AML-193 (cell line): ENCODE measurements at regions not wholly inside any gene's neighbourhood (a gene's known extent, or its start where the extent isn't known, plus 50 kb on each side); places are given as distances from the start of the nearest gene placed in this dataset.
"Not testable (repeated sequence)": the region's sequence is repeated elsewhere in the genome, so short reads cannot be mapped to it uniquely, and the experiment has no call there.

ENCODE experiments used
- DNase-seq, 2 experiments: peaks; one replicate each; lab custom pipeline; 2025; lab: John Stamatoyannopoulos, UW

DNA sequence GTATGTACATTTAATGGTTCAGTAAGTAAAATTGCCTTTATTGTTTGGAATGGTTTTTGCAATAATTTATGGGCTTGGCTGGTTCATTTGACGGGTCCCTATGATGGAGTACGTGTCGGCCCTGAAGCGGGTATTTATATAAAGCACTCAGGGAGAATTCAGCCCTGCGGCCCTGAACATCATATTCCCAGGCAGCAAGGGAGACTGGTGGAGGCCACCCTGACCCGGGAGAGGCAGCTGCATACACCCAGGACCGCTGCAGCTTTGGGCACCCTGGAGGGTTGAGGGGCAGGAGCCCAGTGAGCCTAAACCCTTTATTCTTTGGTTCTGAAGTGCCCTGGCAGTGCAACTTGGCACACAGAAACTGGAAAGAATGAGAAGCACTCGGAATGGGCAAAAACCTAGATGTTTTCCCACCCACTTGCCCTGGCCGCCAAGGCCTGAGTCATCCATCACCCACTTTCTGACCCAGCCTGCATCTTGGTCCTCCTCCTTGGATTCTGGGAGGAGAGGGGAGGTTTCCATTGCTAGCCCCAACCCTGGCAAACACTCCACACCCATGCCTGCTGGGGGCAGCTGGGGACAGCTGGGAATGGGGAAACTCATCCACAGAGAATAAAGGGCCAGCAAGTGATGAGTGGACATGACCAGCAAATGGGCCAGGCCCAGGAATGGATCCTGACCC, 162.2 kb upstream of the TNRC6C start:
- DNase-seq: no peak

GRCh38 chr17:77798031-77798430, 160.5 kb upstream of the TNRC6C start:
- DNase-seq: no peak

GRCh38 chr17:77798481-77798880, 160.0 kb upstream of the TNRC6C start:
- no peak for DNase-seq

DNA sequence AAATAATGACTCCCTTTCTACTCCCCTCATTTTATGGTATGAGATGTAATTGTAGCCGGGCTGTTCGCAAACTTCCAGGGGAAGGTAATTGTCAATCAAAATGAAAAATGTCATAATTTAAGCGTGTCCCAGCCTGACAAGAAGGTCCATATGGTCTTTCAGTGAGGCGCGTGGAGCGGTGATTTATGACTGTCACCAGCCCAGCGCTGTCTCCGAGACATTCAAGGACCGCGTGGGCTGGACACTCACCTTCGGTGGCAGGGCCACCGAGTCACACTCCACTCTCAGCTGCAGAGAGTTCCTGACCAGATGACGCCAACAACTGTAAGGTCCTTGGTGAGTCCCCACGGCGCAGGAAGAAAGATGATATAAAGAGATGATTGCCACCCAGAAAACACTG, 157.7 kb upstream of the TNRC6C start:
- DNase-seq: no peak

GRCh38 chr17:77801545-77802332, 156.8 kb upstream of the TNRC6C start:
- DNase-seq: no peak

- no peak for DNase-seq
These were observed 156.2 kb upstream of the TNRC6C start for GRCh38 chr17:77802333-77802615.

GRCh38 chr17:77802811-77803220, 155.7 kb upstream of the TNRC6C start:
- DNase-seq: no peak

DNA sequence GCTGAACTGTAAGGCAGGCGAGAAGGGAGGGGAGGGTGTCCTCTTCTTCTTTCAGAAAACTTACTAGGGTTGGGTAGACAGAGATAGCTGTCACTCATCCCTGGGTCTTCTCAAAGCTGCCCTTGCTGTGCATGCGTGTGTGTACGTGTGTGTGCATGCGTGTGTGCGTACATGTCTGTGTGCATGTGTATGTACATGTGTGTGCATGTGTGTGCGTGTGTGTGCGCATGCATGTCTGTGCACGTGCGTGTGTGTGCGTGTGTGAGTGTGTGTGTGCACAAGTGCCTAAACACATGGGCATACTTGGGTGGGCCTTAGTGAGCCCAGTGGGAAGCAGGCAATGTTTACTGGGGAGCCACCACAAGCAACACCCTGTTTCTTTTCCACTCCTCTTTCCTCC, 154.8 kb upstream of the TNRC6C start:
- no peak for DNase-seq

- DNase-seq: no peak
These were observed 153.6 kb upstream of the TNRC6C start for GRCh38 chr17:77804796-77805426.

- not testable (repeated sequence) for DNase-seq
These were observed 152.5 kb upstream of the TNRC6C start for GRCh38 chr17:77805970-77806369.

GRCh38 chr17:77807051-77807745, 151.3 kb upstream of the TNRC6C start:
- DNase-seq: no peak

DNA sequence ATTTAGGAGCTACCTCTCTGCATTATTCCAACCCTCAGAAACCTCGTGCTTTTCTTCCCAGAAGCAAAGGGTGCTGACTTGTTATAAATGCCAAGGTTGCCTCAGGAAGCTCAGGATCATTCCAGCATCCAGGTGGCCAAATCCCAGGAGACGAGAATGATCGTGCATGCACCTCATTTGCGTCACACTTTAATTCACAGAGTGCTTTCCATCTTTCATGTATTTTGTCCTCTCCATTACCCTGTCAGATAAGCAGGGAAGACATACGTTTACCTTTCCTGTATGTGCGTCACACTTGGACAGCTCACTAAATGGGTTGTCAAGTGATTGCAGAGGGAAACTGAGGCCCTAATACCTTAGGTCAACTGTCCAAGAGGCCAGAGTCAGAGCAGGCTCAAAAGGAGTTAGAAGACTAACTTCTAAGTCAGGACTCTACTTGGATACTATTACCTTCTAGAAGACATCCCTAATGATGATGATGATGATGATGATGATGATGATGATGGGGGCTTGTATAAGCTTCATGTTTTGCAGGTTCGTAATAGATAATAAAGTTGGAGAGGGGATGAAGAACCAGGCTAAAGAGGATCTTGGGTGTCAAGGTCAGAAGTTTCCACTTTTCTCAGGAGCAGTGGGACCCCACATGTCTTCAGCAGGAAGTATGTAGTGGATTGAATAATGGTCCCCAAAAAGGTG, 150.6 kb upstream of the TNRC6C start:
- DNase-seq: no peak

DNA sequence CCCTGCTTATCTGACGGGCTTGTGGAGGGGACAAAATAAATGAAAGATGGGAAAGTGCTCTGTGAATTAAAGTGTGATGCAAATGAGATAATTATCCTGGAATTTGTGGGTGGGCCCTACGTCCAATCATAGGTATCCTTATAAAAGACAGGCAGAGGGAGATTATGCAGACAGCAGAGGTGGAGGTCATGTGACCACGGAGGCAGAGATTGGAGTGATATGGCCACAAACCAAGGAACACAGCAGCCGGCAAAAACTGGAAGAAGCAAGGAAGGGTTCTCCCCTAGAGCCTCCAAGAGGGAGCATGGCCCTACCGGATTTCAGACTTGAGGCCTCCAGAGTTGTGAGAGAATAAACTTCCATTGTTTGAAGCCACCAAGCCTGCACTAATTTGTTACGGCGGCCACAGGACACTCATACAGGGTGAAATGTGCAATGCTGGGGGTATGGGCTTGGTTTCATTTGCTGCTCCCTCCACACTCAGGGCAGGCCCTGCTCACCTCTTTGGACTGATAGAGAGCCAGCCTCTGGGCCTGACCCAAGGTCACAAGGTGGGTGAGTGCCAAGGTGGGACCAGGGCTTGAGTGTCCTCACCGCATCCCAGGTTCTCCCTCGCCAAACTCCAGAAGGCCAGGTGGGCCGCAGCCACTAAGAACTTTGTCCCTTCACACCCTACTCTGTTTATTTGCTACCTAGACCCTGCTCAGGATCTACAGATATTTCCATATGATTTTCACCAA, 149.6 kb upstream of the TNRC6C start:
- no peak for DNase-seq

DNA sequence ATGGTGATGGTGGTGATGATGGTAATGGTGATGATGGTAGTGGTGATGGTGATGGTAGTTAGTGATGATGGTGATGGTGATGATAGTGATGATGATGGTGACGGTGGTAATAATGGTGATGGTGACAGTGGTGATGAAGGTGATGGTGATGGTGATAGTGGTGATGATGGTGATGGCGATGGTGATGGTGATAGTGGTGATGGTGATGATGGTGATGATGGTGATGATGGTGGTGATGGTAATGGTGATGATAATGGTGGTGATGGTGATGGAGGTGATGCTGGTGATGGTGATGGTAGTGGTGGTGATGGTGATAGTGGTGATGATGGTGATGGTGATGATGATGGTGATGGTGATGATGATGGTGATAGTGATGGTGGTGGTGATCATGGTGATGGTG, 148.7 kb upstream of the TNRC6C start:
- DNase-seq: no peak

DNA sequence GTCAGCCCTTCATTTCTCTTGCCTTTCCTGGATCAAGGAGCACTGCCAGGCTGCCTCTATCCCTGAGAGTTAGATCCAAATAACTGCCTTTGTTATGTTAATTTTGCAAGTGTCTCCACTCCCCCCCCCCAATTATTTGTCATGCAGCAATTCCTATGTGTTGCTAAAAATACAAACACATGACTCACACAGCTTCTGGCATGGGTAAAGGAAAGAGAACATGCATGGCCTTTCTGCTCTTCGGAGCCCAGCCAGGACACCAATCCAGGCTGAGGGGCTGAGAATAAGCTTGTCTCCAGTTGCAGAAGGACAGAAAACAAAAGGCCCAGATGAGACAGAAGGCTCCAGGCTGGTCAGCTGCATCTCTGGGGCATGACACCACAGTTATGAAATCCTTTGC, 148.0 kb upstream of the TNRC6C start:
- no peak for DNase-seq

- no peak for DNase-seq
These were observed 147.0 kb upstream of the TNRC6C start for GRCh38 chr17:77811521-77811920.

- DNase-seq: no peak
These were observed 144.3 kb upstream of the TNRC6C start for GRCh38 chr17:77814091-77814772.

DNA sequence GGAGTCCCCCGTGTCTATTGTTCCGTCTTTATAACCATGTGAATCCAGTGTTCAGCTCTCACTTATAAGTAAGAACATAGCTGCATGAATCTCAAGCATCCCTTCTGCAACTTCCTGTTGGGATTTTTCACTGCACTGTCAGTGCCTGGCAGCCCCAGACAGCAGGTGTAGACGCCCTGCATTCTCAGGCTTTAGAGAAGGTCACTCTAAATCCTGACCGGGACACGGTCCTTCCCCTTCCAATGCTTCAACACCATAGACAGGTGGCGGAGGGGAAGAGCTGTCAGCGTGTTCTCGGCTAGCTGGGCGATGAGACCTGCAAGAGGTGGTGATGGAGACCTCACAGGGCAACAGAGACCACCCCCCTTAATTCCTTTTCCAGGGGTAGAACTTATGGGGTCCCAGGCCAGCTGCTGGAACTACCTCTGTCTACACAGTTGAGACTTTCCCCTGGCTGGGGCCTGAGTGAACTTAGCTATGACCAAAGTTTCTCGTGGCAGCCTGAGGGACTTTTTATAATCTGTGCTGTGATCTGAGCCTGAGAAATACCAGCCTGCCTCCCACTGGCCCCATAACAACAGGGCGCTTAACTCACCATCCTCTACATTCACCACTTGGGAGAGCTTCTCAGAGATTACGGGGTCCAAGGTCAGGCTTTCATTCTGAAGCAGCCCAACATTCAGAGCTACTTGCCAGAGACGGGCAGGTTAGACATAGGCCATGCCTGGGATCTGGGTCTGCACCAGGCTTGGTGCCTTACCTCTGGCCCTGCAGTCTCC, 143.2 kb upstream of the TNRC6C start:
- no peak for DNase-seq

GRCh38 chr17:77817953-77818352, 140.6 kb upstream of the TNRC6C start:
- no peak for DNase-seq

DNA sequence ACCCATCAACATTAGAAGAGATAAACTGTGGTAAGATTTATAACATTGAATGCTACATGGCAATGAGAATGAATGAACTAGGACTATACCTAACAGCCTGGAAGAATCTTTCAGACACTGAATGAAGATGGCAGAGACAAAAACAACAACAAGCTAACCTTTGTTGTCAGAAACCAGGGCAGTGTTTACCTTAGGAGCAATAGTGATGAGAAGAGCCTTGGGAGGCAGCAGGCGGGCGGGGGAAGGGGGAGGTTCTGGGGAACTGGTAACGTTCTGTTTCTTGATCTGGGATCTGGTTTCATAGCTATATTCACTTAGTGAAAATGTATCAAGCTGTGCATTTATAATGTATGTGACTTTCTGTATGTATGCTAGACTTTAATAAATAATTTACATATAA, 139.0 kb upstream of the TNRC6C start:
- no peak for DNase-seq
